Parathyroid adenoma (tissue), 2 donors: ENCODE measurements at regions not wholly inside any gene's neighbourhood (a gene's known extent, or its start where the extent isn't known, plus 50 kb on each side); places are given as distances from the start of the nearest gene placed in this dataset.

Experiments
- H2AFZ ChIP-seq: fragments of 300-600 bp; sonication (generic); one replicate; pipeline ENCODE4 v1.7.0; 2017; ENCODE audit warnings: antibody characterized with exemption, mild to moderate bottlenecking
- H3K27ac ChIP-seq: fragments of 300-600 bp; sonication (generic); one replicate; pipeline ENCODE4 v1.7.0; 2017
- H3K27me3 ChIP-seq: fragments of 300-600 bp; sonication (generic); one replicate; pipeline ENCODE4 v1.7.0; 2017; ENCODE audit warnings: low read length; ENCODE audit not compliant: control insufficient read depth, insufficient read depth
- H3K36me3 ChIP-seq: fragments of 300-600 bp; sonication (generic); one replicate; pipeline ENCODE4 v1.7.0; 2017; ENCODE audit warnings: low read length; ENCODE audit not compliant: control insufficient read depth, insufficient read depth
- H3K4me1 ChIP-seq: fragments of 300-600 bp; sonication (generic); one replicate; pipeline ENCODE4 v1.7.0; 2017; ENCODE audit warnings: control low read depth
- H3K4me2 ChIP-seq: fragments of 300-600 bp; sonication (generic); one replicate; pipeline ENCODE4 v1.7.0; 2017; ENCODE audit warnings: low read length
- H3K4me3 ChIP-seq: fragments of 300-600 bp; sonication (generic); one replicate; pipeline ENCODE4 v1.7.0; 2017; ENCODE audit warnings: low read depth, low read length
- H3K79me2 ChIP-seq: fragments of 300-600 bp; sonication (generic); one replicate; pipeline ENCODE4 v1.7.0; 2017; ENCODE audit warnings: control low read depth
- H3K9ac ChIP-seq: fragments of 300-600 bp; sonication (generic); one replicate; pipeline ENCODE4 v1.7.0; 2017; ENCODE audit warnings: mild to moderate bottlenecking
- H3K9me3 ChIP-seq: fragments of 300-600 bp; sonication (generic); one replicate; pipeline ENCODE4 v1.7.0; 2017; ENCODE audit warnings: low read length; ENCODE audit not compliant: control insufficient read depth
- TF ChIP-seq, protein P1 (sequence below): fragments of 300-600 bp; sonication (generic); IDR thresholded peaks from one replicate; pipeline ENCODE4 v1.7.0; 2017; ENCODE audit warnings: antibody characterized with exemption, mild to moderate bottlenecking
- donor health status: primary hyperparathyroidism.

DNA sequence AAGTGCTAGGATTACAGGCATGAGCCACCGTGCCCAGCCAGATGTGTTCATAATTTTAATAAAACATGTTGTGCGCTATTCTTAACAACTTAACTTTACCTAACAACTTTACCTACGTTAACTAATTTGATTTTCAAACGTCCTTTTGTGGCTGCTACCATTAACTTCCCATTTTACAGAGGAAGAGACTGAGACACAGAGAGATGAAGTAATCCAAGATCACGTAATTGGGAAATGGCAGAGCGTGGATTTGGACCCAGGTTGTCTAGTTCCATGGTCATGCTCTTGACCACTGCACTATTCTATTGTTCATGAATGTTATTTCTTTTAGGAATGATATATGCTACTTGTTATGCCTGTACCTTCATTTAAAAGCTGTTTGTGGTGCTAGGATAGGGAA lies 80.3 kb upstream of the MTPN start:
- Histone ChIP-seq H3K36me3 (no peaks in the 10 kb centered on the region), H3K4me3 (no peak overlapping the region), H3K9ac (no peak overlapping the region), H3K79me2 (no peaks in the 10 kb centered on the region), H3K27me3 (no peaks in the 10 kb centered on the region), H3K9me3 (no peaks in the 10 kb centered on the region), H3K4me1 (peaks cover 2% of the 10 kb centered on the region), H3K4me2 (no peak overlapping the region), H2AFZ (no peak overlapping the region), H3K27ac (no peak overlapping the region)
- TF ChIP-seq, protein P1, sequence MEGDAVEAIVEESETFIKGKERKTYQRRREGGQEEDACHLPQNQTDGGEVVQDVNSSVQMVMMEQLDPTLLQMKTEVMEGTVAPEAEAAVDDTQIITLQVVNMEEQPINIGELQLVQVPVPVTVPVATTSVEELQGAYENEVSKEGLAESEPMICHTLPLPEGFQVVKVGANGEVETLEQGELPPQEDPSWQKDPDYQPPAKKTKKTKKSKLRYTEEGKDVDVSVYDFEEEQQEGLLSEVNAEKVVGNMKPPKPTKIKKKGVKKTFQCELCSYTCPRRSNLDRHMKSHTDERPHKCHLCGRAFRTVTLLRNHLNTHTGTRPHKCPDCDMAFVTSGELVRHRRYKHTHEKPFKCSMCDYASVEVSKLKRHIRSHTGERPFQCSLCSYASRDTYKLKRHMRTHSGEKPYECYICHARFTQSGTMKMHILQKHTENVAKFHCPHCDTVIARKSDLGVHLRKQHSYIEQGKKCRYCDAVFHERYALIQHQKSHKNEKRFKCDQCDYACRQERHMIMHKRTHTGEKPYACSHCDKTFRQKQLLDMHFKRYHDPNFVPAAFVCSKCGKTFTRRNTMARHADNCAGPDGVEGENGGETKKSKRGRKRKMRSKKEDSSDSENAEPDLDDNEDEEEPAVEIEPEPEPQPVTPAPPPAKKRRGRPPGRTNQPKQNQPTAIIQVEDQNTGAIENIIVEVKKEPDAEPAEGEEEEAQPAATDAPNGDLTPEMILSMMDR: no peak

DNA sequence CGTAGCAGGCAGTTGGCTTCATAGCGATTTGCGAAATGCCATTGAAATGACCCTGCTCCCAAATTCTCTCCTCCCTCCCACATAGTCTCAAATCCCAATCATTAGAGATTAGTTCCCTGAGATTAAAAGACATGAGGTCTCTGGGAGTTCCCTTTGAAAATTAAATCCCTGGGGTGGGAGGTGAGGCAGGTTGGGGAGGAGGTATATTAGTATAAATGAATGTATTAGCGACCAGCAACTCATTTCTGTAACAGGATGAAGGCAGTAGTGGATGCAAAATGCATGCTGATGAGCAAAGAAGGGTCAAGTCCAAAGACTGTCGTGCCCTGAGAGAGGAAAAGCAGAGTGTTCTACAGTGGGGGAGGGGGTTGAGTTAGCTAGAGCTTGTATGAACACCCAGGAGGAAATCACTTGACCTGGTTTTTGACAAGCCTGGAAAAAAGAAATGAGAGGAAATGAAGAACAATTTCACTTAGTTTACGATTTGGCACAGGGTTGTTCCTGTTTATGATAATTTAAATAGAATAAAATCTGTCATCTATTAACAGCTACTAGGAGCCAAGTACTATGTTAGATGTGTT lies 79.6 kb upstream of the MTPN start:
- no peaks in the 10 kb centered on the region for H3K36me3 ChIP-seq
- TF ChIP-seq, protein P1: no peak
- H3K27ac ChIP-seq: no peak overlapping the region
- no peaks in the 10 kb centered on the region for H3K79me2 ChIP-seq
- no peak overlapping the region for H3K9ac ChIP-seq
- no peak overlapping the region for H2AFZ ChIP-seq
- no peaks in the 10 kb centered on the region for H3K27me3 ChIP-seq
- H3K4me3 ChIP-seq: no peak overlapping the region
- peaks cover 2% of the 10 kb centered on the region for H3K4me1 ChIP-seq
- H3K9me3 ChIP-seq: no peaks in the 10 kb centered on the region
- H3K4me2 ChIP-seq: no peak overlapping the region

DNA sequence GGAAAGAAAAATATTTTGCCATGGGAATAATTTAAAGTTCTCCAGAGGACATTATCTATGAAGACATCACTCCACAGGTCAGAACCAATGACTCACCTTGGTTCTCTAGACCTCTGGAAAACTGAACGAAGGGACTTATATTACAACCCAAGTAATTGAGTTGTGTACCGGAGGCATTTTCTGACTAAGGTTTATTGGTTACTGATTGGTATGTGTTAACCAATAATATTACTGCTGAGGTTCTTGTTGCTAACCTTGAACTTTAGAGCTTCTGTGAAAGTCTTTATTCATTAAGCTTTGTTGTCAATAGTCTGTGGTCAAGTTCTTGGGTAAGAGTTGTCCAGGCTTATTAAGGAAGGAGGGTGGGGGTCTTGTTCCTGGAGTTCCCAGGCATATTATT lies 78.1 kb upstream of the MTPN start:
- Histone ChIP-seq H3K4me2 (no peak overlapping the region), H3K27me3 (no peaks in the 10 kb centered on the region), H3K9me3 (no peaks in the 10 kb centered on the region), H3K27ac (no peak overlapping the region), H3K9ac (no peak overlapping the region), H3K36me3 (no peaks in the 10 kb centered on the region), H3K4me1 (peaks cover 5% of the 10 kb centered on the region), H3K4me3 (no peak overlapping the region), H3K79me2 (no peaks in the 10 kb centered on the region), H2AFZ (no peak overlapping the region)
- TF ChIP-seq, protein P1: no peak

DNA sequence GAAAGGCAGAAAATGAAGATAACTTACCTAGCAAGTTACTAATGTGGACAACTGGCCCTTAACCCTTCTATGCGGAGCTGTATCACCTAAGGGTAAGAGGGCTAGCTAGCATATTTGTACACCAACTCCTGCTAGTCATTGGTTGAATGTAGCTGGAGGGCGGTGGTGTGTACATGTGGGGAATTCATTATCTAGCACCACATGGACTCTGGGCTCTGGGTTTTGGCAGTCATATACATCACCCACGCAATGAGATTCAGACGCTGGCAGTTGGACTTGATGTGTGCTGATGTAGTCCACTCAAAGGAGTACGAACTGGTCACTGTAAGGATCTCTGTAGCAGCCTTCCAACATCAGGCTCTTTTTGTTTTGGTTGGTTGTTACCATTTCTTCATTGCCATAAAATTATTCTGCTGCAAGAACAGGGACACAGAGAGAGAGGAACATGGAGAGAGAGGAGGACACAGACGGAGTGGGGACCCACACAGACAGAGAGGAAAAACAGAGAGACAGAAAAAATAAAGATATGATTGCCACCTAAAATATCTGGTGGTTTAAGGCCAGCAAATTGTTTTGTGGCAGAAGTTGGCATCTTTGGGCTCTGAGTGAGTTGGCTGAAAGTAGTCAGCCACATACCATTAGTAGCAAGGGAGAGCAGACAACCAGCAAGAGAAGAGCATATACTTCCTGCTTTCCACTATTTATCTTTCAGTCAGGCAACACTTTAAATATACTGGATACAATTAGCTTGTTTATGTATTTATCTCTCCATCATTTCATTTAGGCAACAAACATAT lies 76.7 kb upstream of the MTPN start:
- H3K4me1 ChIP-seq: peaks cover 5% of the 10 kb centered on the region
- H2AFZ ChIP-seq: no peak overlapping the region
- no peak overlapping the region for H3K27ac ChIP-seq
- no peak overlapping the region for H3K4me3 ChIP-seq
- no peaks in the 10 kb centered on the region for H3K79me2 ChIP-seq
- H3K27me3 ChIP-seq: no peaks in the 10 kb centered on the region
- H3K9me3 ChIP-seq: no peaks in the 10 kb centered on the region
- H3K9ac ChIP-seq: no peak overlapping the region
- no peak overlapping the region for H3K4me2 ChIP-seq
- TF ChIP-seq, protein P1: no peak
- no peaks in the 10 kb centered on the region for H3K36me3 ChIP-seq
